Omental fat pad (tissue), 3 donors: ENCODE measurements at regions not wholly inside any gene's neighbourhood (a gene's known extent, or its start where the extent isn't known, plus 50 kb on each side); places are given as distances from the start of the nearest gene placed in this dataset.
"Not testable (repeated sequence)": the region's sequence is repeated elsewhere in the genome, so short reads cannot be mapped to it uniquely, and the experiment has no call there.

ENCODE experiments used
- ATAC-seq: fragments of 150-250 bp; one replicate; pipeline ENCODE4 v1.9.1; 2016; ENCODE audit warnings: mild to moderate bottlenecking, moderate library complexity; ENCODE audit not compliant: low FRiP score
- DNase-seq: peaks from one replicate; pipeline ENCODE4 v3.0.0-alpha.2; 2019; ENCODE audit warnings: low spot score
- CTCF ChIP-seq, 3 donors: fragments of 450-650 bp; IDR thresholded peaks; one replicate each; pipeline ENCODE4 v1.5.1; 2016 to 2017; ENCODE audit warnings: antibody characterized with exemption in 3 of 3, mild to moderate bottlenecking in 3 of 3, moderate library complexity in 2 of 3

- peak; percentile 49 for ATAC-seq
- no peak for DNase-seq
- TF ChIP-seq CTCF (IDR thresholded peaks at IDR 0.05): no peak
Observed at GRCh38 chr1:22332424-22332717, 119.3 kb upstream of the ZBTB40 start.

GRCh38 chr1:22332795-22333499, 118.7 kb upstream of the ZBTB40 start:
- no peak for TF ChIP-seq CTCF (IDR thresholded peaks at IDR 0.05)
- DNase-seq (no peak), ATAC-seq (no peak)

- no peak for DNase-seq
Observed at GRCh38 chr1:22333516-22334121, 118.0 kb upstream of the ZBTB40 start.

GRCh38 chr1:22334860-22335550, 116.6 kb upstream of the ZBTB40 start:
- ATAC-seq (no peak), DNase-seq (no peak)
- no peak for TF ChIP-seq CTCF (IDR thresholded peaks at IDR 0.05)

More at GRCh38 chr1:22333516-22334121, 118.0 kb upstream of the ZBTB40 start:
- TF ChIP-seq CTCF (IDR thresholded peaks at IDR 0.05): no peak
- ATAC-seq: no peak

- not testable (repeated sequence) for ATAC-seq
Observed at GRCh38 chr1:22336274-22336673, 115.4 kb upstream of the ZBTB40 start.

GRCh38 chr1:22336696-22337545, 114.7 kb upstream of the ZBTB40 start:
- ATAC-seq, DNase-seq: not testable (repeated sequence)

More at GRCh38 chr1:22336274-22336673, 115.4 kb upstream of the ZBTB40 start:
- DNase-seq: not testable (repeated sequence)

- no peak for ATAC-seq
- no peak for TF ChIP-seq CTCF (IDR thresholded peaks at IDR 0.05)
- no peak for DNase-seq
Observed at GRCh38 chr1:22338071-22338765, 113.4 kb upstream of the ZBTB40 start.
